ENCODE measurements at regions not wholly inside any gene's neighbourhood (a gene's known extent, or its start where the extent isn't known, plus 50 kb on each side); places are given as distances from the start of the nearest gene placed in this dataset.

GRCh38 chr2:2704428-2705090 lies 373.5 kb upstream of the MYT1L start:
- TF ChIP-seq, protein P1, sequence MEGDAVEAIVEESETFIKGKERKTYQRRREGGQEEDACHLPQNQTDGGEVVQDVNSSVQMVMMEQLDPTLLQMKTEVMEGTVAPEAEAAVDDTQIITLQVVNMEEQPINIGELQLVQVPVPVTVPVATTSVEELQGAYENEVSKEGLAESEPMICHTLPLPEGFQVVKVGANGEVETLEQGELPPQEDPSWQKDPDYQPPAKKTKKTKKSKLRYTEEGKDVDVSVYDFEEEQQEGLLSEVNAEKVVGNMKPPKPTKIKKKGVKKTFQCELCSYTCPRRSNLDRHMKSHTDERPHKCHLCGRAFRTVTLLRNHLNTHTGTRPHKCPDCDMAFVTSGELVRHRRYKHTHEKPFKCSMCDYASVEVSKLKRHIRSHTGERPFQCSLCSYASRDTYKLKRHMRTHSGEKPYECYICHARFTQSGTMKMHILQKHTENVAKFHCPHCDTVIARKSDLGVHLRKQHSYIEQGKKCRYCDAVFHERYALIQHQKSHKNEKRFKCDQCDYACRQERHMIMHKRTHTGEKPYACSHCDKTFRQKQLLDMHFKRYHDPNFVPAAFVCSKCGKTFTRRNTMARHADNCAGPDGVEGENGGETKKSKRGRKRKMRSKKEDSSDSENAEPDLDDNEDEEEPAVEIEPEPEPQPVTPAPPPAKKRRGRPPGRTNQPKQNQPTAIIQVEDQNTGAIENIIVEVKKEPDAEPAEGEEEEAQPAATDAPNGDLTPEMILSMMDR (conservative IDR thresholded peaks at IDR 0.05 in 1 of 2, IDR thresholded peaks at IDR 0.05 in 1 of 2; ENCODE audit: low read depth in 1 of 2, low read length in 2 of 2): no peak
- no peak for TF ChIP-seq EZH2 (IDR thresholded peaks at IDR 0.05; ENCODE audit: low read length, missing control alignments)

Measured in fibroblast of lung (primary cell).